ENCODE measurements at regions not wholly inside any gene's neighbourhood (a gene's known extent, or its start where the extent isn't known, plus 50 kb on each side); places are given as distances from the start of the nearest gene placed in this dataset.

- ChIA-PET RAD21 (ENCODE audit: unreplicated experiment) (no interaction called here), POLR2A (no interaction called here), CTCF (no interaction called here), SMC1A (ENCODE audit: uncharacterized antibody, unreplicated experiment) (interaction anchor here (0.7 kb wide), 1 partner anchor 29 kb away, joined by 3 read pairs; no protein-coding TSS in a partner anchor)
- no peak overlapping the region for H3K4me3 ChIP-seq
- H3K27me3 ChIP-seq (replicated peaks in 1 of 2; ENCODE audit: control insufficient read depth in 2 of 2, insufficient read depth in 2 of 2, low read length in 1 of 2) = no peaks in the 10 kb centered on the region
- no peaks in the 10 kb centered on the region for H3K9me3 ChIP-seq (replicated peaks; ENCODE audit: control insufficient read depth, insufficient read depth, low read length)
- 4% methylated on average over 3 of the region's 3 CpGs for WGBS (ENCODE audit: insufficient coverage, insufficient replicate concordance, low lambda C conversion rate, missing lambda C conversion rate)
- no TSS peak for BruUV-seq (replicated peaks)
- no peak overlapping the region for H3K4me2 ChIP-seq (ENCODE audit: control insufficient read depth, insufficient read depth)
- H4K20me1 ChIP-seq (ENCODE audit: control insufficient read depth, insufficient read depth) = no peaks in the 10 kb centered on the region
- in situ Hi-C loops (cut with MboI) = no loop called here
- no peak overlapping the region for H2AFZ ChIP-seq (ENCODE audit: control insufficient read depth, low read depth, low read length)
- no peak for DNase-seq (ENCODE audit: low read depth, low spot score)
- intact Hi-C loops (cut with micrococcal nuclease; ENCODE audit: unreplicated experiment) = no loop called here
- no peak for ATAC-seq
- no peak for FAIRE-seq
- no peak overlapping the region for H3K9ac ChIP-seq (ENCODE audit: control insufficient read depth, insufficient read depth, low read length)
- no peaks in the 10 kb centered on the region for H3K79me2 ChIP-seq (ENCODE audit: control insufficient read depth, insufficient read depth, low read length)
- no peak overlapping the region for H3K27ac ChIP-seq (ENCODE audit: control insufficient read depth, insufficient read depth)
- no peaks in the 10 kb centered on the region for H3K4me1 ChIP-seq (ENCODE audit: control insufficient read depth, insufficient read depth, low read length)
- H3K36me3 ChIP-seq (ENCODE audit: control insufficient read depth in 2 of 2, insufficient read depth in 2 of 2, low read length in 1 of 2) = no peaks in the 10 kb centered on the region
- TF ChIP-seq SMC3 (IDR thresholded peaks at IDR 0.05; ENCODE audit: borderline replicate concordance, low read length) = no peak
- no peak for TF ChIP-seq CUX1 (IDR thresholded peaks at IDR 0.05; ENCODE audit: insufficient replicate concordance, low read depth, low read length)
- TF ChIP-seq RELB (IDR thresholded peaks at IDR 0.05; ENCODE audit: low read depth) = no peak
- TF ChIP-seq PRDM15 (CRISPR knock-in tag; IDR thresholded peaks at IDR 0.05) = no peak
- TF ChIP-seq E2F4 (IDR thresholded peaks at IDR 0.05; ENCODE audit: low read depth, low read length) = no peak
- TF ChIP-seq NR2C2 (IDR thresholded peaks at IDR 0.05; ENCODE audit: borderline replicate concordance, control insufficient read depth, insufficient read length, low read depth) = no peak
- TF ChIP-seq SPI1 (IDR thresholded peaks at IDR 0.05; ENCODE audit: borderline replicate concordance, insufficient read depth, low read depth, low read length) = no peak
Measured at GRCh38 chr9:118991366-118992285, 377.6 kb downstream of the BRINP1 start.

Measured in GM12878 (cell line).